SU-DHL-6 (cell line): ENCODE measurements at regions not wholly inside any gene's neighbourhood (a gene's known extent, or its start where the extent isn't known, plus 50 kb on each side); places are given as distances from the start of the nearest gene placed in this dataset.

Experiments used
- EZH2phosphoT487 ChIP-seq: fragments of 200-600 bp; sonication (generic), shearing (Covaris generic); conservative IDR thresholded peaks from 2 replicates; pipeline ENCODE4 v1.6.1; 2018; ENCODE audit warnings: mild to moderate bottlenecking, antibody characterized with exemption, low read length, moderate library complexity, mixed read lengths
- TF ChIP-seq, protein P1 (sequence below): fragments of 200-600 bp; sonication (generic); IDR thresholded peaks from one replicate; pipeline ENCODE4 v1.5.1; 2017; ENCODE audit warnings: antibody characterized with exemption, mild to moderate bottlenecking, low read length, moderate library complexity; ENCODE audit not compliant: insufficient read depth, poor library complexity, severe bottlenecking

DNA sequence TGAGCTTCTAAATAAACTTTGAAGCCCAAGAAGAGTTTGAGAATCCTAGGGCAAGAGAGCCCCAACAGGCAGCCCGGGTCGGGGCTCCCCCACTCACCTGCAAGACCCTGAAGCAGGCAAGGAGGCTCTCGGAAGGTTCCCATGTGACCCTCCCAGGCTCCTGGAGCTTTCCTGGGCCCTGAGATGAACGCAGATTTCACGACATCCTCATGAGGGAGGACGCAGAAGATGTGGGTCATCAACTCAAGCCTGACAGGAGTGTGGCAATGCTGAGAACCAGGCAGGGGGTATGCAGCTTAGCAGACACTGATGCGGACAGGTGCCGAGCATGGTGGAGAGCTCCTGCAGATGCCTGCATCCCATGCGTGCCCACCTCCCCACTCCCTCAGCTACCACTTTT, 184.5 kb upstream of the SLC24A3 start:
- TF ChIP-seq, protein P1, sequence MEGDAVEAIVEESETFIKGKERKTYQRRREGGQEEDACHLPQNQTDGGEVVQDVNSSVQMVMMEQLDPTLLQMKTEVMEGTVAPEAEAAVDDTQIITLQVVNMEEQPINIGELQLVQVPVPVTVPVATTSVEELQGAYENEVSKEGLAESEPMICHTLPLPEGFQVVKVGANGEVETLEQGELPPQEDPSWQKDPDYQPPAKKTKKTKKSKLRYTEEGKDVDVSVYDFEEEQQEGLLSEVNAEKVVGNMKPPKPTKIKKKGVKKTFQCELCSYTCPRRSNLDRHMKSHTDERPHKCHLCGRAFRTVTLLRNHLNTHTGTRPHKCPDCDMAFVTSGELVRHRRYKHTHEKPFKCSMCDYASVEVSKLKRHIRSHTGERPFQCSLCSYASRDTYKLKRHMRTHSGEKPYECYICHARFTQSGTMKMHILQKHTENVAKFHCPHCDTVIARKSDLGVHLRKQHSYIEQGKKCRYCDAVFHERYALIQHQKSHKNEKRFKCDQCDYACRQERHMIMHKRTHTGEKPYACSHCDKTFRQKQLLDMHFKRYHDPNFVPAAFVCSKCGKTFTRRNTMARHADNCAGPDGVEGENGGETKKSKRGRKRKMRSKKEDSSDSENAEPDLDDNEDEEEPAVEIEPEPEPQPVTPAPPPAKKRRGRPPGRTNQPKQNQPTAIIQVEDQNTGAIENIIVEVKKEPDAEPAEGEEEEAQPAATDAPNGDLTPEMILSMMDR, result no peak
- TF ChIP-seq EZH2phosphoT487, result no peak
